ENCODE measurements at regions not wholly inside any gene's neighbourhood (a gene's known extent, or its start where the extent isn't known, plus 50 kb on each side); places are given as distances from the start of the nearest gene placed in this dataset.
"Not testable (repeated sequence)": the region's sequence is repeated elsewhere in the genome, so short reads cannot be mapped to it uniquely, and the experiment has no call there.

- not testable (repeated sequence) for H3K9me3 Mint-ChIP-seq; H3K4me3 Mint-ChIP-seq; H3K36me3 Mint-ChIP-seq; H3K27ac Mint-ChIP-seq; ATAC-seq; H3K4me1 Mint-ChIP-seq (ENCODE audit: low read depth in 2 of 2); DNase-seq (ENCODE audit: low spot score)
- H3K27me3 Mint-ChIP-seq, result peaks cover 10 to 13% of the 10 kb centered on the region in 2 donors
These were observed 92.5 kb downstream of the SYT15B start for GRCh38 chr10:47670857-47671256.

GRCh38 chr10:47661955-47662577 lies 101.3 kb downstream of the SYT15B start:
- not testable (repeated sequence) for H3K9me3 Mint-ChIP-seq, H3K36me3 Mint-ChIP-seq, H3K4me3 Mint-ChIP-seq

GRCh38 chr10:47656732-47657131 lies 106.7 kb downstream of the SYT15B start:
- H3K4me1 Mint-ChIP-seq (ENCODE audit: low read depth in 2 of 2); ATAC-seq; H3K27me3 Mint-ChIP-seq; H3K27ac Mint-ChIP-seq; H3K36me3 Mint-ChIP-seq; H3K9me3 Mint-ChIP-seq; DNase-seq (ENCODE audit: low spot score); H3K4me3 Mint-ChIP-seq: not testable (repeated sequence)

More at GRCh38 chr10:47661955-47662577, 101.3 kb downstream of the SYT15B start:
- not testable (repeated sequence) for ATAC-seq; DNase-seq (ENCODE audit: low spot score); H3K27ac Mint-ChIP-seq; H3K4me1 Mint-ChIP-seq (ENCODE audit: low read depth in 2 of 2); H3K27me3 Mint-ChIP-seq

GRCh38 chr10:47654161-47654560 lies 109.2 kb downstream of the SYT15B start:
- not testable (repeated sequence) for H3K27me3 Mint-ChIP-seq; H3K27ac Mint-ChIP-seq; ATAC-seq; DNase-seq (ENCODE audit: low spot score); H3K4me1 Mint-ChIP-seq (ENCODE audit: low read depth in 2 of 2); H3K4me3 Mint-ChIP-seq; H3K36me3 Mint-ChIP-seq; H3K9me3 Mint-ChIP-seq

GRCh38 chr10:47648594-47648993 lies 114.8 kb downstream of the SYT15B start:
- H3K4me1 Mint-ChIP-seq (ENCODE audit: low read depth in 2 of 2); H3K9me3 Mint-ChIP-seq; DNase-seq (ENCODE audit: low spot score); H3K36me3 Mint-ChIP-seq; ATAC-seq; H3K4me3 Mint-ChIP-seq; H3K27ac Mint-ChIP-seq; H3K27me3 Mint-ChIP-seq: not testable (repeated sequence)

GRCh38 chr10:47647523-47648101 lies 115.8 kb downstream of the SYT15B start:
- not testable (repeated sequence) for DNase-seq (ENCODE audit: low spot score); H3K27ac Mint-ChIP-seq; H3K36me3 Mint-ChIP-seq; H3K4me3 Mint-ChIP-seq; H3K9me3 Mint-ChIP-seq; H3K4me1 Mint-ChIP-seq (ENCODE audit: low read depth in 2 of 2); H3K27me3 Mint-ChIP-seq; ATAC-seq

GRCh38 chr10:47646686-47647273 lies 116.6 kb downstream of the SYT15B start:
- peak; percentile 56 for DNase-seq (ENCODE audit: low spot score)
- ATAC-seq; H3K4me1 Mint-ChIP-seq (ENCODE audit: low read depth in 2 of 2); H3K4me3 Mint-ChIP-seq; H3K27me3 Mint-ChIP-seq; H3K36me3 Mint-ChIP-seq; H3K9me3 Mint-ChIP-seq; H3K27ac Mint-ChIP-seq: not testable (repeated sequence)

- not testable (repeated sequence) for DNase-seq (ENCODE audit: low spot score); H3K36me3 Mint-ChIP-seq; H3K9me3 Mint-ChIP-seq; H3K4me3 Mint-ChIP-seq; H3K4me1 Mint-ChIP-seq (ENCODE audit: low read depth in 2 of 2); H3K27me3 Mint-ChIP-seq; H3K27ac Mint-ChIP-seq; ATAC-seq
These were observed 103.5 kb upstream of the AGAP9 start for GRCh38 chr10:47626975-47627374.

GRCh38 chr10:47622719-47623118 lies 99.3 kb upstream of the AGAP9 start:
- H3K27ac Mint-ChIP-seq; H3K9me3 Mint-ChIP-seq; H3K36me3 Mint-ChIP-seq; H3K27me3 Mint-ChIP-seq; H3K4me3 Mint-ChIP-seq; H3K4me1 Mint-ChIP-seq (ENCODE audit: low read depth in 2 of 2); DNase-seq (ENCODE audit: low spot score); ATAC-seq: not testable (repeated sequence)

- not testable (repeated sequence) for ATAC-seq; H3K27ac Mint-ChIP-seq; H3K9me3 Mint-ChIP-seq; H3K27me3 Mint-ChIP-seq; H3K4me3 Mint-ChIP-seq; H3K36me3 Mint-ChIP-seq; DNase-seq (ENCODE audit: low spot score); H3K4me1 Mint-ChIP-seq (ENCODE audit: low read depth in 2 of 2)
These were observed 96.0 kb upstream of the AGAP9 start for GRCh38 chr10:47619300-47620012.

GRCh38 chr10:47609311-47609710 lies 85.9 kb upstream of the AGAP9 start:
- H3K36me3 Mint-ChIP-seq; H3K27me3 Mint-ChIP-seq; H3K4me1 Mint-ChIP-seq (ENCODE audit: low read depth in 2 of 2); H3K4me3 Mint-ChIP-seq; DNase-seq (ENCODE audit: low spot score); H3K9me3 Mint-ChIP-seq; H3K27ac Mint-ChIP-seq; ATAC-seq: not testable (repeated sequence)

GRCh38 chr10:47605791-47606773 lies 82.6 kb upstream of the AGAP9 start:
- H3K36me3 Mint-ChIP-seq; DNase-seq (ENCODE audit: low spot score); H3K4me3 Mint-ChIP-seq; H3K4me1 Mint-ChIP-seq (ENCODE audit: low read depth in 2 of 2); H3K27ac Mint-ChIP-seq; H3K9me3 Mint-ChIP-seq; H3K27me3 Mint-ChIP-seq: not testable (repeated sequence)
- ATAC-seq, result peak in 1 of 2 donors; percentile 82

- not testable (repeated sequence) for H3K27ac Mint-ChIP-seq; H3K4me1 Mint-ChIP-seq (ENCODE audit: low read depth in 2 of 2); H3K36me3 Mint-ChIP-seq; ATAC-seq; DNase-seq (ENCODE audit: low spot score); H3K27me3 Mint-ChIP-seq; H3K4me3 Mint-ChIP-seq; H3K9me3 Mint-ChIP-seq
These were observed 77.2 kb upstream of the AGAP9 start for GRCh38 chr10:47600604-47601003.
